ENCODE measurements at regions not wholly inside any gene's neighbourhood (a gene's known extent, or its start where the extent isn't known, plus 50 kb on each side); places are given as distances from the start of the nearest gene placed in this dataset.

DNA sequence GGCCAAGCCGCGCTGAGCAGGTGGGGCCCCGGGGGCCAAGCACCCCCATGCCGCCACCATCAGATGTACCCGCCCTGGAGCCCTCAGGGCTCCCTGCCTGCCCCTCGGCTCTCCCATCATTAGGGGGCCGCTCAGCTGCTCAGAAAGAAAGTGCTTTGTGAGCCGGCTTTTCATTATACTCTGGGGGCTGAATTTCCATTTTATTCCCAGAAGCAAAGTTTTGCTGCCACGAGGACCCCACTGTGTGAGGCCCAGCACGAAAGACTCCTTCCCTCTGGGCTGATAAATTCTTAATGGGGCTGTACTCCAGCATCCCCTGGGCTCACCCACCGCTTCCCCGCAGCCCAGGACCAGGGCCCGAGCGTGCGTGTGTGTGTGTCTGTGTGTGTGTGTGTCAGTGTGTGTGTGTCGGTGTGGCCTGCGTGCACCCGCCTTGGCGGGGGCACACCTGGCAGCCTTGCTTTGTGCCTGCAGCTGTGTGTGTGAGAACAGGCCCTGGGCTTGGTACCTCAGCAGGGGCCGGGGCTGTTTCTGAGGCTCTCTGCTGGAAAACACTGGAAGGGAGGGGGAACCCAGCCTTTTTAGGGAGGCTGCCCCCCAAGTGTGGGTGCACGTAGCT is 103.0 kb upstream of the GSE1 start:
- WGBS, 2 donors = 83 to 92% methylated on average over 17 to 21 of the region's 21 CpGs
- no peak for DNase-seq (ENCODE audit: low spot score in 2 of 2)
- intact Hi-C loops (cut with DNase I; ENCODE audit: low total_unique reads) = no loop called here
- TF ChIP-seq POLR2A (IDR thresholded peaks at IDR 0.05) = no peak
- TF ChIP-seq, protein P1, sequence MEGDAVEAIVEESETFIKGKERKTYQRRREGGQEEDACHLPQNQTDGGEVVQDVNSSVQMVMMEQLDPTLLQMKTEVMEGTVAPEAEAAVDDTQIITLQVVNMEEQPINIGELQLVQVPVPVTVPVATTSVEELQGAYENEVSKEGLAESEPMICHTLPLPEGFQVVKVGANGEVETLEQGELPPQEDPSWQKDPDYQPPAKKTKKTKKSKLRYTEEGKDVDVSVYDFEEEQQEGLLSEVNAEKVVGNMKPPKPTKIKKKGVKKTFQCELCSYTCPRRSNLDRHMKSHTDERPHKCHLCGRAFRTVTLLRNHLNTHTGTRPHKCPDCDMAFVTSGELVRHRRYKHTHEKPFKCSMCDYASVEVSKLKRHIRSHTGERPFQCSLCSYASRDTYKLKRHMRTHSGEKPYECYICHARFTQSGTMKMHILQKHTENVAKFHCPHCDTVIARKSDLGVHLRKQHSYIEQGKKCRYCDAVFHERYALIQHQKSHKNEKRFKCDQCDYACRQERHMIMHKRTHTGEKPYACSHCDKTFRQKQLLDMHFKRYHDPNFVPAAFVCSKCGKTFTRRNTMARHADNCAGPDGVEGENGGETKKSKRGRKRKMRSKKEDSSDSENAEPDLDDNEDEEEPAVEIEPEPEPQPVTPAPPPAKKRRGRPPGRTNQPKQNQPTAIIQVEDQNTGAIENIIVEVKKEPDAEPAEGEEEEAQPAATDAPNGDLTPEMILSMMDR (IDR thresholded peaks at IDR 0.05) = no peak
- H3K4me3 ChIP-seq (ENCODE audit: low read depth, poor library complexity, severe bottlenecking) = no peak overlapping the region

DNA sequence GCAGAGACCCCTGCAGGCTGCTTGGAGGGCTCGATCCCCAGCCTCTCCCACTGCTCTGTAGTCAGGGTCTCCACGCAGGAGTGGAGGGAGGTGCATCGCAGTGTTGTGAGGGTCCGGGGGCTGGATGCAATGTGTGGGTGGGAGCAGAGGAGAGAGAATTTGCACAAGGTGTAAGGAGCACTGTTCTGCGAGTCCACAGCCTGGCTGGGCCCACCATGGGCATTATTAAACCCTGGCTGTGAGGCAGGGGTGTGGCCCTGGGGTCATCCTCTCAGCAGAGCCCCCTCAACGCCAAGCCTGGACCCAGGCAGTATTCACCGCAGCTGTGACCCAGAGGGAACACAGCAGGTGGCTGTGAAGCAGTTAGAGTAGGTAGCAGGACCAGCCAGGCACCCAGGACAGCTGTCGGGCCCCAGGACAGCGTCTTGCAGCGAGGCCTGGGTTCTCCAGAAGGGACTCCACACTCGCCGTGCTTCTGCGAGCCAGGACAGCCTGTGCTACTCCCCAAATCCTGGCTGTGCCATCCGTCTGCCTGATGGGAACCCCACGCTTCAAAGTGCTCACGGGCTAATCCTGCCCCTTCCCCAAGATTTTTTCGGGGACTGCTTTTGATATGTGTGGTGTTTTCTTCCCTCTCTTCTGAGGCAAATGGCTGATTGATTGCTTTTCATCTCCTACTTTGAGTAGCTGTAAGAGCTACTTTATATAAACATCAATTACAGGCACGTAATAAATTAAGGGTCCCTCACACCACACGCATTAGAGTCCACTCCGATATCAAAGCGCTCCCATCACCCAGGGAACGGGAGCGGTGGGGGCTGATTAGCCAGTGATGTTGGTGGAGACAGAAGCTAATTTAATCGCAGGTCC is 100.9 kb upstream of the GSE1 start:
- WGBS, 2 donors = 90 to 92% methylated on average over 24 of the region's 24 CpGs
- intact Hi-C loops (cut with DNase I; ENCODE audit: low total_unique reads) = no loop called here
- H3K4me3 ChIP-seq (ENCODE audit: low read depth, poor library complexity, severe bottlenecking) = no peak overlapping the region
- TF ChIP-seq POLR2A (IDR thresholded peaks at IDR 0.05) = no peak
- TF ChIP-seq, protein P1 (IDR thresholded peaks at IDR 0.05) = no peak
- no peak for DNase-seq (ENCODE audit: low spot score in 2 of 2)

DNA sequence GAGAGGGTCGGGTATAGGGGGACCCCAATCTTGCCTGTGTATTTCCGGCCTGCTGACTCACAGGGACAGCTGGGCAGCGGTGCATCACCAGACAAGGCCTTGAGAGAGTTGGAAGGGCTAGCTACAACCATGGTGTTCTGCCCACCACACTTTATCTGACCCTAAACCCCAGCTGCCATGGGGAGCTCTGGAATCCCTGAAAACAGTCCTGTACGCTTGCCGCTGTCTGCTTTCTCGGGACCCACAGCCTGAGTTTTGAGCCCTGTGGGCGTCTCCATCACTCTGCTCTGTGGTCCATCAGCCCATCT is 100.4 kb upstream of the GSE1 start:
- 91 to 94% methylated on average over 7 of the region's 7 CpGs for WGBS, 2 donors
- no peak overlapping the region for H3K4me3 ChIP-seq (ENCODE audit: low read depth, poor library complexity, severe bottlenecking)
- DNase-seq (ENCODE audit: low spot score in 2 of 2) = no peak
- intact Hi-C loops (cut with DNase I; ENCODE audit: low total_unique reads) = no loop called here
- TF ChIP-seq, protein P1 (IDR thresholded peaks at IDR 0.05) = no peak
- no peak for TF ChIP-seq POLR2A (IDR thresholded peaks at IDR 0.05)

DNA sequence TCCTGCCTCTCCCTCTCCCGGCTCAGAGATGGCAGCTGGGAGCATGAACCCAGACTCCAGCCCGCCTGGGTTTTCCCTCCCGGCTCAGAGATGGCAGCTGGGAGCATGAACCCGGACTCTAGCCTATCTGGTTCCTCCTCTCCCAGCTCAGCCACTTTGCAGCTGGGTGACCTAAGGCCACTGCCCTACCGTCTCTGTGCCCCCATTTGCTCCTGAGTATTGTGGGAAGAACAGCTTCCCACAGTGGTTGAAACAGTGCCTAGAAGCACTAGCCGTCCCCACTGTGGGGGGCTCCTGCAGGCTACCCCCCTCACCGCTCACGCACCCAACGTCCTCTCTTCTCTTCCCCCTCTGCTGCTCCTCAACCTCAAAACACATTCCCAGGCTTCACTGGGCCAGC is 99.9 kb upstream of the GSE1 start:
- no peak for DNase-seq (ENCODE audit: low spot score in 2 of 2)
- intact Hi-C loops (cut with DNase I; ENCODE audit: low total_unique reads) = no loop called here
- WGBS, 2 donors = 85 to 86% methylated on average over 8 to 9 of the region's 9 CpGs
- no peak overlapping the region for H3K4me3 ChIP-seq (ENCODE audit: low read depth, poor library complexity, severe bottlenecking)
- no peak for TF ChIP-seq POLR2A (IDR thresholded peaks at IDR 0.05)
- TF ChIP-seq, protein P1 (IDR thresholded peaks at IDR 0.05) = no peak

DNA sequence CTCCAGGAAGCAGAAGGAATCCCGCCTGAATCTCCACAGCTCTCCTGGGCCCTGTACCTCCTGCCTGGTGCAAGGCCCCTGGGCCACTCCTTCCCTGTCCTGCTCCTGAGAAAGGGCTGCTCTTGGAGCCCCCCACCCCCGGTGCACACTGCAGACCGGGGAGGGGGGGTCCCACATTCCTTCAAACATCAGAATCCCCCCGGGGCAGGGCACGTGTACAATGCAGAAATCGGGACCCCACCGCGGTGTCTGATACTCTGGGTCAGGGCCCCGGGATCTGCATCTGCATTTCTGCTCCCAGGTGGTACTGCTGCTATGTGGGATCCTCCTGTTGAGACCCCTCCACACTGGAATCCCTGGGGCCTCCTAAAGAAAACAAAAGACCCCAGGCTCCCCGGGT is 99.5 kb upstream of the GSE1 start:
- no peak for DNase-seq (ENCODE audit: low spot score in 2 of 2)
- WGBS, 2 donors = 80% methylated on average over 10 of the region's 10 CpGs
- intact Hi-C loops (cut with DNase I; ENCODE audit: low total_unique reads) = no loop called here
- H3K4me3 ChIP-seq (ENCODE audit: low read depth, poor library complexity, severe bottlenecking) = no peak overlapping the region
- no peak for TF ChIP-seq POLR2A (IDR thresholded peaks at IDR 0.05)
- TF ChIP-seq, protein P1 (IDR thresholded peaks at IDR 0.05) = no peak

Measured in lower leg skin (tissue), 4 donors.